HG02610 (cell line): ENCODE measurements at regions not wholly inside any gene's neighbourhood (a gene's known extent, or its start where the extent isn't known, plus 50 kb on each side); places are given as distances from the start of the nearest gene placed in this dataset.

Source experiments
- ATAC-seq: cut with Tn5 transposase; IDR thresholded peaks from one replicate; pipeline ENCODE4 v1.9.1; 2021; ENCODE audit warnings: mild to moderate bottlenecking, moderate library complexity; ENCODE audit not compliant: unreplicated experiment

- ATAC-seq = no peak
Measured at GRCh38 chr18:78895207-78896001, 84.2 kb upstream of the SALL3 start.

- ATAC-seq = no peak
Measured at GRCh38 chr18:78896111-78896905, 83.3 kb upstream of the SALL3 start.

- no peak for ATAC-seq
Measured at GRCh38 chr18:78898066-78898465, 81.6 kb upstream of the SALL3 start.

GRCh38 chr18:78898635-78899034 is 81.0 kb upstream of the SALL3 start:
- ATAC-seq = no peak

GRCh38 chr18:78899241-78899640 is 80.4 kb upstream of the SALL3 start:
- no peak for ATAC-seq

- no peak for ATAC-seq
Measured at GRCh38 chr18:78900938-78901909, 78.4 kb upstream of the SALL3 start.

GRCh38 chr18:78901923-78902794 is 77.5 kb upstream of the SALL3 start:
- ATAC-seq = no peak

- no peak for ATAC-seq
Measured at GRCh38 chr18:78902795-78903435, 76.7 kb upstream of the SALL3 start.

GRCh38 chr18:78903436-78904178 is 76.0 kb upstream of the SALL3 start:
- no peak for ATAC-seq

GRCh38 chr18:78904179-78904531 is 75.5 kb upstream of the SALL3 start:
- no peak for ATAC-seq

GRCh38 chr18:78905334-78905733 is 74.3 kb upstream of the SALL3 start:
- no peak for ATAC-seq

- no peak for ATAC-seq
Measured at GRCh38 chr18:78906066-78906465, 73.6 kb upstream of the SALL3 start.

- no peak for ATAC-seq
Measured at GRCh38 chr18:78908462-78909260, 71.0 kb upstream of the SALL3 start.

GRCh38 chr18:78911751-78912283 is 67.8 kb upstream of the SALL3 start:
- ATAC-seq = no peak

- no peak for ATAC-seq
Measured at GRCh38 chr18:78912336-78912735, 67.3 kb upstream of the SALL3 start.

- no peak for ATAC-seq
Measured at GRCh38 chr18:78912844-78913243, 66.8 kb upstream of the SALL3 start.

GRCh38 chr18:78913395-78913794 is 66.2 kb upstream of the SALL3 start:
- no peak for ATAC-seq

GRCh38 chr18:78913830-78914231 is 65.8 kb upstream of the SALL3 start:
- ATAC-seq = no peak
